ENCODE measurements at regions not wholly inside any gene's neighbourhood (a gene's known extent, or its start where the extent isn't known, plus 50 kb on each side); places are given as distances from the start of the nearest gene placed in this dataset.

GRCh38 chr10:81219758-81220157 lies 655.2 kb upstream of the NRG3 start:
- Histone ChIP-seq H3K4me3 (replicated peaks in 1 of 3; ENCODE audit: insufficient read depth in 1 of 3, low read depth in 2 of 3, low read length in 3 of 3) (no peak overlapping the region), H4K20me1 (ENCODE audit: insufficient read depth, low read length) (no peaks in the 10 kb centered on the region), H3K79me2 (ENCODE audit: insufficient read depth, low read length) (no peaks in the 10 kb centered on the region), H3K4me2 (ENCODE audit: low read depth, low read length) (no peak overlapping the region), H3K9me3 (ENCODE audit: low read length) (peaks cover 74% of the 10 kb centered on the region), H3K4me1 (ENCODE audit: insufficient read depth, low read length) (no peaks in the 10 kb centered on the region), H3K36me3 (replicated peaks in 1 of 2; ENCODE audit: control insufficient read depth in 1 of 2, insufficient read depth in 2 of 2, low read length in 2 of 2) (no peaks in the 10 kb centered on the region), H3K9ac (ENCODE audit: insufficient read depth, low read depth, low read length) (no peak overlapping the region), H3K27me3 (ENCODE audit: control insufficient read depth in 1 of 2, insufficient read depth in 2 of 2, low read length in 2 of 2) (no peaks in the 10 kb centered on the region; a peak in 1 of 5 replicates), H2AFZ (ENCODE audit: low read length) (no peak overlapping the region), H3K27ac (ENCODE audit: extremely low read length, insufficient read depth, low read length) (no peak overlapping the region)
- TF ChIP-seq FOSL2 (CRISPR knock-in tag; IDR thresholded peaks at IDR 0.05) (no peak), MTERF4 (CRISPR knock-in tag; IDR thresholded peaks at IDR 0.05) (no peak), ZNF781 (CRISPR knock-in tag; IDR thresholded peaks at IDR 0.05; ENCODE audit: borderline replicate concordance, not compliant biosample characterization) (no peak), CBFB (CRISPR knock-in tag; IDR thresholded peaks at IDR 0.05) (no peak), ZNF326 (CRISPR knock-in tag; IDR thresholded peaks at IDR 0.05; ENCODE audit: borderline replicate concordance) (no peak), ATF5 (CRISPR knock-in tag; IDR thresholded peaks at IDR 0.05; ENCODE audit: low read depth) (no peak), HNF4A (CRISPR knock-in tag; IDR thresholded peaks at IDR 0.05) (no peak), ZUFSP (CRISPR knock-in tag; IDR thresholded peaks at IDR 0.05; ENCODE audit: borderline replicate concordance) (no peak), ETV5 (CRISPR knock-in tag; IDR thresholded peaks at IDR 0.05; ENCODE audit: borderline replicate concordance) (no peak)
- ATAC-seq (no peak), FAIRE-seq (no peak), DNase-seq (ENCODE audit: low spot score) (no peak)
- intact Hi-C loops (cut with micrococcal nuclease; ENCODE audit: unreplicated experiment), result no loop called here
- ChIA-PET CTCF (ENCODE audit: low intra/inter-chr PET ratio, low total read pairs) (no interaction called here), POLR2A (no interaction called here)
- BruUV-seq (replicated peaks), result no TSS peak
- in situ Hi-C loops (cut with HindIII; ENCODE audit: extremely low pct_ligation_motif_present, low pct_unique_long_range_greater_than_20kb), result no loop called here
- 0% methylated on average over 1 of the region's 1 CpG for WGBS (ENCODE audit: low lambda C conversion rate)

Measured in HepG2 (cell line).